ENCODE measurements at regions not wholly inside any gene's neighbourhood (a gene's known extent, or its start where the extent isn't known, plus 50 kb on each side); places are given as distances from the start of the nearest gene placed in this dataset.
"Not testable (repeated sequence)": the region's sequence is repeated elsewhere in the genome, so short reads cannot be mapped to it uniquely, and the experiment has no call there.

- Histone ChIP-seq H3K4me3 (no peak overlapping the region), H3K27ac (no peak overlapping the region)
These were observed 53.5 kb upstream of the EPB41L4A start for GRCh38 chr5:112472614-112473013.

DNA sequence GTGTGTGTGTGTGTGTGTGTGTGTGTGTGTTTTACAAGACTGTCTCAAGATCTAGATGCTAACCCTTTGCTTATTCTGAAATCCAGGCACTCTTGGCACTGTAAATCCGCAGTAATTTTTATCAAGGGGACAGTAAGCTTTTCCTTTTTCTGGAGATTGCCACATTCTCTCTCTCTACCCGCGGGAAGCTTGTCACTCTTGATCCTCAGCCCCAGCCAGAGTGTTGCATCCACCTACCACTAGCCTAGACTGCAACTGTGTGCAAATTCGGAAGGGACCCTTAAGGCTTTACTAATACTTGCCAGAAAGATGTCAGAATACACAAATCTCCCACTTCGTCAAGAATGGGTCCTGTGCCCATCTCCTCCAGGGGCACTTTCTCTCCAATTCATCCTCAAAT is 54.9 kb upstream of the EPB41L4A start:
- H3K4me3 ChIP-seq = no peak overlapping the region
- no peak overlapping the region for H3K27ac ChIP-seq

DNA sequence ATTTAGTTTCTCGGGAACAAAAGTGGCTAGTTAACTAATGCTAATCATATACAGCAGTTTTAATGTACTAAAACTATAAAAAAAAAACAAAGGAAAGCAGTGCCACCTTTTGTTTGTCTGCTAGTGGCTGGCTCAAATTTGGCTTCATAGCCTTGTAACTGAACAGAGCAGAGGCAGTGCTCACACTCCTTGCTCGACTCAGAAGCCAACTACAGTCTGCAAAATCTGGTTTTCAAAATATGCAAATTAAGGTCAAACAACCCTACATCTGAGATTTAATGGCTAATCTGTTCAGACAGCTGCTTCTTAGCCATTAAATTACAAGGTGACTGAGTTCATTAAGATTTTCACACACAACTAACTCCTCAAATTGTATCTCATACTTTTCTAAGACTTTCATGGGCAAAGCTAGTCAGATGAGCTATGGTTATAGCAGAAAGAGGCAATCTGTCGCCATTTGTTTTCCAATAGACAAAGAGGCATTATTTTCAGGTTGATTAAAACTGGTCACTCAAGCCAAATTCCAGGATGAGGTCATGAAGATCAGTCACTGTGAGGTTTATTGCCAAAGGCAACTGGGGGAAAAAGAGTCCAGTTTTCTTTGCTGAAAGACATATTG is 56.8 kb upstream of the EPB41L4A start:
- H3K27ac ChIP-seq = peak overlapping the region in 1 of 21 experiments; percentile 1
- no peak overlapping the region for H3K4me3 ChIP-seq

DNA sequence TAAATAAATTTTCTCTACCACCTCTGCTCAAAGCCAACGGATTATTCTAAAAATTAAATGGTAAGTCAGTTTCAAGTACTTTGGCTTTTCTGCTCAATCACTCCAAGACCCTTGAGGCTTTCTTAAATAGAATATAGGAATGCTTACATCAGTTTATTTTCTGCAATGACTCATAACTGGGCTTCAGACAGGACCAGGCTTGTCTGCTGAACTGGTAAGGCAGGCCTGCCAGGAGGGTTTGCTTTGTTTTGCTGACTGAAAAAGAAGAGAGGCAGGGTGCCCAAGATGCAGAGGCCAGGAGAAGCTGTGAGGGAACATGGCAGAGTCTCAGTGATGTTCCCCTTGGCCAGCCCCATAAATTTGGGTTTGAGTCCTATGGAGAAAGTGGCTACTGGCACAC is 60.3 kb upstream of the EPB41L4A start:
- Histone ChIP-seq H3K4me3 (no peak overlapping the region), H3K27ac (peak overlapping the region in 2 of 21 experiments; percentile 19 to 33)

GRCh38 chr5:112480501-112480900 is 61.4 kb upstream of the EPB41L4A start:
- Histone ChIP-seq H3K27ac (no peak overlapping the region), H3K4me3 (no peak overlapping the region)

GRCh38 chr5:112483704-112484103 is 64.6 kb upstream of the EPB41L4A start:
- Histone ChIP-seq H3K4me3 (no peak overlapping the region), H3K27ac (no peak overlapping the region)

DNA sequence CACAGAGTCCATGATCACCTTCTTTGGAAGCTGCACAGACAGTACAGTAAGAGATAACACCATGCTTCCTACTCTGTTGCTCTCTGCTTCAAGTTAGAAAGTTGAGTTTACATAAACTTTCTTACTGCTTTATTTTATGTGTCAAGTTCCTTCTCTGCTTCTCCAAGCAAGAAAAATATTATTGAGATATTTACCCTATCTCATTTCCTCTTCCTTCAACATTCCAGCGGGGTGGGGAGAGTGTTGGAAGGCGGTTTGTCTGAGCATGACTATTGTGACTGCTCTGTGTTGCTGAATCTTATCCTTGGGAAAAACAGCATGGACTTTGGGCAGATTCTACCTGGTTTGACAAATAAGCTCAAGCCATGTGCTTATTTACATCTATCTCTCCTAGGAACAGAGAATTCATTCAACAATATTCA is 66.9 kb upstream of the EPB41L4A start:
- Histone ChIP-seq H3K27ac (no peak overlapping the region), H3K4me3 (no peak overlapping the region)

DNA sequence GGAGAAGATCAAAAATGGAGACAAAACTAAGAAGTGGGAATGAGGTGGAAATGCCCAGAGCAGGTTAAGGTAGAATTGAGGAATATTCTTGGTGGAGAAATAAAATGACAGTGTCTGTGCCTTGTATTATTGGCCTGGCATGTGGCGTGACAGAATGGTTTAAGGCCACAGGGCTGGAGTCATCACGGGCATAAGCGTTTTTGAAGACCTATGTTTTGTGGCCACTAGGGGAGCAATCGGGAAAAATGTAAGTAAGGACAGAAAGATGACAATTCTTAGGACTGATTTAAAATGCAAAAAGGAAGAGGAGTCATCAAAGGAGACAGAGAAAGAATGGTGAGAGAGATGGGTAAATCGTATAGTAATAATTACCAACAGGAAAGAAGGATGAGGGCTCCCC is 72.2 kb upstream of the EPB41L4A start:
- H3K4me3 ChIP-seq = no peak overlapping the region

GRCh38 chr5:112492291-112492690 is 73.2 kb upstream of the EPB41L4A start:
- Histone ChIP-seq H3K27ac (no peak overlapping the region), H3K4me3 (no peak overlapping the region)

More for the DNA sequence above, 72.2 kb upstream of the EPB41L4A start:
- H3K27ac ChIP-seq = no peak overlapping the region

GRCh38 chr5:112503749-112504501 is 84.8 kb upstream of the EPB41L4A start:
- not testable (repeated sequence) for H3K4me3 ChIP-seq, H3K27ac ChIP-seq

DNA sequence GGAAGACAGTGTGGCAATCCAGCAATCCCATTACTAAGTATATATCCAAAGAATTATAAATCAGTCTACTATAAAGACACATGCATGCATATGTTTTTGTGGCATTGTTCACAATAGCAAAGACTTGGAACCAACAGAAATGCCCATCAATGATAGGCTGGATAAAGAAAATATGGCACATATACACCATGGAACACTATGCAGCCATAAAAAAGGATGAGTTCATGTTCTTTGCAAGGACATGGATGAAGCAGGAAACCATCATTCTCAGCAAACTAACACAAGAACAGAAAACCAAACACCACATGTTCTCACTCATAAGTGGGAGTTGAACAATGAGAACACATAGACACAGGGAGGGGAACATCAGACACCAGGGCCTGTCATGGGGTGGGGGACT is 90.0 kb upstream of the EPB41L4A start:
- H3K27ac ChIP-seq, H3K4me3 ChIP-seq: not testable (repeated sequence)

DNA sequence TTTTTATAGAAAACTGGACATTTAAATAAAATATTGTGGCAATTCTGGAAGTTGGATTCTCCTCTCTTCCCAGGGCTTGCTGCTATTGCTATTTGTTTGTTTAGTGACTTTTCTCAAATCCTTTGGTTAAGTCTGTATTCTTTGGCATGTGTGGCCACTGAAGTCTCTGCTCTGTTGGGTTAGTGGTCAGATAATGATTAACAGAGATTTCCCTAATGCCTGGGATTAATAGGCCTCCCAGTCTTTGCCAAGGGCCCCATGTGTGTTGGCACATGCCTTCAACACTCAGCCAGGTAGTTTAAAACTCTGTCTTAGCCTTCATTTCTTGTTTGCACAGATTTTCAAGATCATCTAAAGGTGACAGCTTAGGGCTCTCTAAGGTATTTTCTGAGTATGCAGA is 92.8 kb upstream of the EPB41L4A start:
- H3K4me3 ChIP-seq = no peak overlapping the region
- no peak overlapping the region for H3K27ac ChIP-seq

DNA sequence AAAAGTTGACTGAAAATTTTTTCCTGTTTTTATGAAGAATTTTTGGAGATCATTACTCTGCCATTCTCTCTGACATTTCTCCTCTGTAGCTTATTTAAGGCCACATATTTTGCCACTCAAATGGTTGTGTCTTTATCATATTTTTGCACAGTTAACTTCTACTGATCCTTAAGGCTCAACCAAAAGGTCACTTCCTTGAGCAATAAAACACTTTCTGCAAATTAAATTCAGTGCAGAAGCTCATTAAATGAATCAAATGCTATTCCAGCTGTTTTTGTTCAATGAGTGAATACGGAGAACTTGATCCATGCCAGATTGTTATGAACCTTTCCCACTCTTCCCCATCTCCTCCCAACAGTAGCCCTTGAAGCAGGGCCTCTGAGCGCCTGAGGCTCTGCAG is 93.8 kb upstream of the EPB41L4A start:
- H3K27ac ChIP-seq = no peak overlapping the region
- H3K4me3 ChIP-seq = no peak overlapping the region

- no peak overlapping the region for H3K4me3 ChIP-seq
- H3K27ac ChIP-seq = no peak overlapping the region
These were observed 95.0 kb upstream of the EPB41L4A start for GRCh38 chr5:112514111-112514510.

- H3K4me3 ChIP-seq = not testable (repeated sequence)
- peak overlapping the region in 2 of 21 experiments; percentile 16 to 45 for H3K27ac ChIP-seq
These were observed 101.4 kb upstream of the EPB41L4A start for GRCh38 chr5:112520474-112520873.

GRCh38 chr5:112522891-112523673 is 104.0 kb upstream of the EPB41L4A start:
- H3K27ac ChIP-seq = peak overlapping the region in 5 of 21 experiments; percentile 4 to 70 (median 55)
- not testable (repeated sequence) for H3K4me3 ChIP-seq

DNA sequence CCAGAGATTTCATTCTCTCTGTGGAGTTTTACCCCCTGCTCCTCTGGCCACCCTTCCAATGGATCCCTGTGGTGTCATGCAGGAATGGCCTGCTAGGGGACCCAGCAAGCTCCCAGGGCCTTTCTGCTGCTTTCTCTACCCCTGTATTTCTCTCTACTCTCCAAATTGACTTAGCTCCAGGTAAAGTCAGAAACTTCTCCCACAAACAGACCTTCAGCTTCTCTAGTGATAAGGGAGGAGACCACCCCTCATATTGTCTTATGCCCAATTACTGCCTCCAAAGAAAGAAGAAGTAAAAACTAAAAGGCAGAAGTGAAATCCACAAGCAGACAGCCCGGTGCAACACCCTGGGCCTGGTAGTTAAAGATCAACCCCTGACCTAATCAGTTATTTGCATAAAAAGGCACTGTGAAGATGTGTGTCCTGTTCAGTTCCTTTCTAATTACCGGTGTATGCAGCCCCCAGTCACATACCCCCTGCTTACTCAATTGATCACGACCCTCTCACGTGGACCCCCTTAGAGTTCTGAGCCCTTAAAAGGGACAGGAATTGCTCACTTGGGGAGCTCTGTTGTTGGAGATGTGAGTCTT is 104.7 kb upstream of the EPB41L4A start:
- H3K4me3 ChIP-seq = not testable (repeated sequence)
- H3K27ac ChIP-seq = peak overlapping the region in 5 of 21 experiments; percentile 4 to 70 (median 55)

GRCh38 chr5:112525217-112525616 is 106.1 kb upstream of the EPB41L4A start:
- no peak overlapping the region for H3K4me3 ChIP-seq
- H3K27ac ChIP-seq = no peak overlapping the region

- no peak overlapping the region for H3K4me3 ChIP-seq
- no peak overlapping the region for H3K27ac ChIP-seq
These were observed 109.9 kb upstream of the EPB41L4A start for GRCh38 chr5:112528928-112529327.

- Histone ChIP-seq H3K4me3 (no peak overlapping the region), H3K27ac (no peak overlapping the region)
These were observed 110.4 kb upstream of the EPB41L4A start for GRCh38 chr5:112529525-112529924.
